ENCODE measurements at regions not wholly inside any gene's neighbourhood (a gene's known extent, or its start where the extent isn't known, plus 50 kb on each side); places are given as distances from the start of the nearest gene placed in this dataset.

GRCh38 chr5:124552526-124552925, 193.9 kb downstream of the ZNF608 start:
- TF ChIP-seq CTCF (IDR thresholded peaks at IDR 0.05) = no peak
- no peak for TF ChIP-seq EZH2 (IDR thresholded peaks at IDR 0.05; ENCODE audit: borderline replicate concordance, insufficient read depth, low read depth, low read length, poor library complexity, severe bottlenecking)
